ENCODE measurements at regions not wholly inside any gene's neighbourhood (a gene's known extent, or its start where the extent isn't known, plus 50 kb on each side); places are given as distances from the start of the nearest gene placed in this dataset.

DNA sequence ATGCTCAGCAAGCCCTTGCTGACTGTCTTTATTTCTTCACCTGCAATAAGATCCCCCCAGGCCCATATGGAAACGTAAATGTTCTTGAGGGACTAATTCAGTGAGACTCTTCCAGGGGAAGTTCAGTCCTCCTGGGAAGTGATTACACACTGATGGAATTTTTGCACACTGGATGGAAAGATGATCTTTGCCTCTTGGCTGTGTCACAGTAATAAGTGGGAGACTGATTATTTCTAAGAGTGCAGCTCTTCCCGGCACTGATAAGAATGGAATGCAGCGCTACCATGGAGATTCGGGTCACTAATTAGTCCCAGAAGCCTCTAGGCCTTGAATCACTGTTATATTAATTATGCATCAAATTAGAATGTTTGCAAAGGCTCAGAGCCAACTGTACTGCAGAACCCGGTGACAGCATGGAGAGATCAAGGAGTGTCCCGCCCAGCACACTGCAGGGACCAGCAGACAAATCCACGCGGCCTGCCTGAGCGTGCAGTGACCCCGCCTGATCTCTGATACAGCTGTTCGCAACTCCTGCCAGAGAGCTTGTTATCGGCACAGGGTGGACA is 178.3 kb downstream of the SNX19 start:
- TF ChIP-seq GATA2 (IDR thresholded peaks at IDR 0.05; ENCODE audit: low read depth, low read length) (peak; percentile 44; the same call in 1 of the 2 replicates), GATA3 (IDR thresholded peaks at IDR 0.05; ENCODE audit: low read depth, low read length) (no peak)

Measured in SH-SY5Y (cell line).